Smooth muscle cell (in vitro differentiated cells): ENCODE measurements at regions not wholly inside any gene's neighbourhood (a gene's known extent, or its start where the extent isn't known, plus 50 kb on each side); places are given as distances from the start of the nearest gene placed in this dataset.

Source experiments
- DNase-seq: peaks from one replicate; lab custom pipeline; 2025; ENCODE audit not compliant: unreplicated experiment; lab: John Stamatoyannopoulos, UW
- H2AFZ ChIP-seq: fragments of 200-600 bp; sonication (generic); 2 replicates; pipeline ENCODE4 v1.6.0; 2016; ENCODE audit warnings: antibody characterized with exemption, low read depth, mild to moderate bottlenecking
- H3F3A ChIP-seq: fragments of 200-600 bp; sonication (generic); 2 replicates; pipeline ENCODE4 v1.6.0; 2017; ENCODE audit warnings: antibody characterized with exemption, low read depth
- H3K27ac ChIP-seq: fragments of 200-600 bp; sonication (generic); 2 replicates; pipeline ENCODE4 v1.5.1; 2016; ENCODE audit warnings: low read depth, mild to moderate bottlenecking
- H3K27me3 ChIP-seq: fragments of 200-600 bp; sonication (generic); 2 replicates; pipeline ENCODE4 v1.6.1; 2016; ENCODE audit warnings: low read depth, mild to moderate bottlenecking
- H3K36me3 ChIP-seq: fragments of 200-600 bp; sonication (generic); 2 replicates; pipeline ENCODE4 v1.5.1; 2016; ENCODE audit warnings: low read depth
- H3K4me1 ChIP-seq: fragments of 200-600 bp; sonication (generic); 2 replicates; pipeline ENCODE4 v1.5.1; 2016; ENCODE audit warnings: low read depth
- H3K4me2 ChIP-seq: fragments of 200-600 bp; sonication (generic); 2 replicates; pipeline ENCODE4 v1.6.0; 2016; ENCODE audit warnings: mild to moderate bottlenecking
- H3K4me3 ChIP-seq: fragments of 200-600 bp; sonication (generic); 2 replicates; pipeline ENCODE4 v1.5.1; 2016; ENCODE audit warnings: mild to moderate bottlenecking
- H3K79me2 ChIP-seq: fragments of 200-600 bp; sonication (generic); 2 replicates; pipeline ENCODE4 v1.6.0; 2016; ENCODE audit warnings: low read depth, mild to moderate bottlenecking
- H3K9ac ChIP-seq: fragments of 200-600 bp; sonication (generic); 2 replicates; pipeline ENCODE4 v1.6.0; 2016; ENCODE audit warnings: low read depth
- H3K9me3 ChIP-seq: fragments of 200-600 bp; sonication (generic); replicated peaks from 2 replicates; pipeline ENCODE4 v1.5.1; 2016; ENCODE audit warnings: low read depth
- H4K20me1 ChIP-seq: fragments of 200-600 bp; sonication (generic); 2 replicates; pipeline ENCODE4 v1.6.0; 2016; ENCODE audit warnings: low read depth
- whole genome bisulfite sequencing: methylation state at CpG from one replicate; pipeline ENCODE4 v1.1.7; 2016; ENCODE audit warnings: low lambda C conversion rate; 5-methylcytosine and 5-hydroxymethylcytosine counted together
- TF ChIP-seq, protein P1 (sequence below): fragments of 200-600 bp; sonication (generic); IDR thresholded peaks from 2 replicates; pipeline ENCODE4 v1.5.1; 2017; ENCODE audit warnings: borderline replicate concordance, mild to moderate bottlenecking, antibody characterized with exemption; ENCODE audit not compliant: insufficient read depth, poor library complexity, severe bottlenecking

GRCh38 chr10:78778444-78779338 is 290.1 kb upstream of the ZMIZ1 start:
- Histone ChIP-seq H3K4me1 (peaks cover 16% of the 10 kb centered on the region), H3F3A (peaks cover 10% of the 10 kb centered on the region), H3K4me3 (no peak overlapping the region), H3K9me3 (no peaks in the 10 kb centered on the region), H3K4me2 (no peak overlapping the region), H3K27me3 (no peaks in the 10 kb centered on the region), H2AFZ (no peak overlapping the region), H3K36me3 (no peaks in the 10 kb centered on the region), H3K79me2 (no peaks in the 10 kb centered on the region), H3K9ac (no peak overlapping the region), H3K27ac (no peak overlapping the region), H4K20me1 (no peaks in the 10 kb centered on the region)
- 78% methylated on average over 13 of the region's 13 CpGs for WGBS
- no peak for DNase-seq
- TF ChIP-seq, protein P1, sequence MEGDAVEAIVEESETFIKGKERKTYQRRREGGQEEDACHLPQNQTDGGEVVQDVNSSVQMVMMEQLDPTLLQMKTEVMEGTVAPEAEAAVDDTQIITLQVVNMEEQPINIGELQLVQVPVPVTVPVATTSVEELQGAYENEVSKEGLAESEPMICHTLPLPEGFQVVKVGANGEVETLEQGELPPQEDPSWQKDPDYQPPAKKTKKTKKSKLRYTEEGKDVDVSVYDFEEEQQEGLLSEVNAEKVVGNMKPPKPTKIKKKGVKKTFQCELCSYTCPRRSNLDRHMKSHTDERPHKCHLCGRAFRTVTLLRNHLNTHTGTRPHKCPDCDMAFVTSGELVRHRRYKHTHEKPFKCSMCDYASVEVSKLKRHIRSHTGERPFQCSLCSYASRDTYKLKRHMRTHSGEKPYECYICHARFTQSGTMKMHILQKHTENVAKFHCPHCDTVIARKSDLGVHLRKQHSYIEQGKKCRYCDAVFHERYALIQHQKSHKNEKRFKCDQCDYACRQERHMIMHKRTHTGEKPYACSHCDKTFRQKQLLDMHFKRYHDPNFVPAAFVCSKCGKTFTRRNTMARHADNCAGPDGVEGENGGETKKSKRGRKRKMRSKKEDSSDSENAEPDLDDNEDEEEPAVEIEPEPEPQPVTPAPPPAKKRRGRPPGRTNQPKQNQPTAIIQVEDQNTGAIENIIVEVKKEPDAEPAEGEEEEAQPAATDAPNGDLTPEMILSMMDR: no peak

DNA sequence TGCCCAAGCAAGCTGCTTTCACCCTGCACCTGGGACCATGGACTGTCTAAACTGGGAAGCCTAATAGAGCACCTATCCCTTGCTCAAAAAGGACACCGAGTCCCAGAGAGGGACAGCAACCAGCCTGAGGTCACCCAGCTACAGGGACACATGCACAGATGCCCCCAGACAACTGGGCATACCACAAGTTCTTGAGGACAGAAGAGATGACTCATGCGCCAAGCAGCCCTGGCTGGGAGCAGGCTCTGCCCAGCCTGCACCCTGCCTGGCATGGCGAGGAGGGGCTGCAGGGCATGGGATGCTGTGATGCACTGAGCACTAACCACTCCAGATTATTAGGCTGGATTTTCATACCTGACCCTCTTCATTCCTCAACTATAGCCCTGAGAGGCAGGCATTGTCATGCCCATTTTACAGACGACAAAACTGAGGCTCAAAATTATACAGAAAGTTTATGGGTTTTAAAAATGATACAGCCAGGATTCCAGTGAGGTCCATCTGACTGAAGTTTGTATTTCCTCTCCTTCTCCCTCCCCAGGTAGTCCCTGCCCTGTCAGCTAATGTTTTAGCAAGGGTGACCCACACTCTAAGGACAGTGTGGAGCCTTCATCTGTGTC is 289.3 kb upstream of the ZMIZ1 start:
- no peak overlapping the region for H2AFZ ChIP-seq
- 72% methylated on average over 4 of the region's 4 CpGs for WGBS

DNA sequence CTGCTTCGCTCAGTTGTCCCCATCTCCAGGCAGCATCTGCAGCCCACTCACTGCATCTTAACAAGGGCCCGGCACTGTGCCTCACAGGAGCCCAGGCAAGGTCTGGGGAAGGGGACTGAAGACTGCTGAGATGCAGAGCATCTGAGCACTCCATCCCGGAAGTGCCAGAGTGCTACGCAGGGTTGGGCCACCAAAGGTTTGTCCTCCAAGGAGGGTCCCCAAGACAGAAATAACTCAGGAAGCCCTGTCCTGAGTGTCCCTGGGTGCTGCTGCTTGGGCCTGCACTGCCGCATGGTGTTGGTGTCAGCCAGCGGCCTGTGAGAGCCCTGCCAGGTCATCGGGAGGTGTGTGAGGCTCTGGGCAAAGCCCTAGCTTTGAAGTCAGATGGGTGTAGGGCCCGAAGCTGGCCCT is 288.2 kb upstream of the ZMIZ1 start:
- peaks cover 8% of the 10 kb centered on the region for H3F3A ChIP-seq
- WGBS: 92% methylated on average over 8 of the region's 8 CpGs
- H3K36me3 ChIP-seq: no peaks in the 10 kb centered on the region
- H3K4me2 ChIP-seq: no peak overlapping the region
- H2AFZ ChIP-seq: no peak overlapping the region
- no peak overlapping the region for H3K4me3 ChIP-seq
- no peak overlapping the region for H3K9ac ChIP-seq
- no peaks in the 10 kb centered on the region for H4K20me1 ChIP-seq
- H3K79me2 ChIP-seq: no peaks in the 10 kb centered on the region
- TF ChIP-seq, protein P1: no peak
- H3K27me3 ChIP-seq: no peaks in the 10 kb centered on the region
- H3K27ac ChIP-seq: no peak overlapping the region
- DNase-seq: no peak
- peaks cover 12% of the 10 kb centered on the region for H3K4me1 ChIP-seq
- H3K9me3 ChIP-seq: no peaks in the 10 kb centered on the region

More for the DNA sequence above, 289.3 kb upstream of the ZMIZ1 start:
- no peak for DNase-seq
- H3K9ac ChIP-seq: no peak overlapping the region
- H3K36me3 ChIP-seq: no peaks in the 10 kb centered on the region
- H3K27me3 ChIP-seq: no peaks in the 10 kb centered on the region
- H3K4me3 ChIP-seq: no peak overlapping the region
- H4K20me1 ChIP-seq: no peaks in the 10 kb centered on the region
- H3F3A ChIP-seq: peaks cover 10% of the 10 kb centered on the region
- H3K4me2 ChIP-seq: no peak overlapping the region
- H3K9me3 ChIP-seq: no peaks in the 10 kb centered on the region
- TF ChIP-seq, protein P1: no peak
- no peak overlapping the region for H3K27ac ChIP-seq
- no peaks in the 10 kb centered on the region for H3K79me2 ChIP-seq
- peaks cover 16% of the 10 kb centered on the region for H3K4me1 ChIP-seq
